ENCODE measurements at regions not wholly inside any gene's neighbourhood (a gene's known extent, or its start where the extent isn't known, plus 50 kb on each side); places are given as distances from the start of the nearest gene placed in this dataset.
A peak's percentile ranks its signal among the peaks of the same experiment; 100 is the strongest.
"Not testable (repeated sequence)": the region's sequence is repeated elsewhere in the genome, so short reads cannot be mapped to it uniquely, and the experiment has no call there.

DNA sequence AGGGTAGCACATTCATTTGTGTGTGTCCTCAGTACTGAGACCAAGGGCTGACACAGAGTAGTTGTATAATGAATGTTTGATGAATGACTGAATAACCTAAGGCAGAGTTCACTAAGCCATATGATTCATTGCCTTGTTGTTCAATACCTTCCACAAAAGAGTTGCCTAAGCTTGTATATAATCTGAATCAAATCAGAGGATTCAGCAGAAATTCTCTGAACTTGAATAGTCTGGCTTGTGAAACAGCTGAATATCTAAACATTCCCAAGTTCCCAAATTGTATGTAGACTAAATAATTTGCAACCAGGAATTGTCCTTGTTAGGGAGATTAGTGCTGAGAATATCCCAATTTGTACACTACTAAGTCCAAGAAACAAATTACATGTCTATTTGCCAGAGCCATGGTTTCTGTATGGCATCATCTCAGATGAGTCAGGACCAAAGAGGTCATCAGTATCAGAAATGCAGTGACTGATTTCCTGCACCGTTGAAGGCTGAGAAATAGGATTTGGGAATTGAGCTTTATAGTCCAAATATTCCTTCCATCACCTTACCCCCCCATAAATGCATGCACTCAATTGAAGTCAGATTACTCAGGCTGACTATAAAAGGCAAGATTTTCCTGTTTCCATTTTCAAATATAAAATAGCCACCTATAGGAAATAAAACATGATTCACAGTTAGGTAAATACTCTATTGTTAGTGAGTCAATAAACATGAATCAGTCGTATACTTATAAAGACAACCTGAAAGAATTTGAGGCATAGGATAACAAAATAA is 168.7 kb downstream of the PHLDA1 start:
- peak; percentile 61 for DNase-seq

DNA sequence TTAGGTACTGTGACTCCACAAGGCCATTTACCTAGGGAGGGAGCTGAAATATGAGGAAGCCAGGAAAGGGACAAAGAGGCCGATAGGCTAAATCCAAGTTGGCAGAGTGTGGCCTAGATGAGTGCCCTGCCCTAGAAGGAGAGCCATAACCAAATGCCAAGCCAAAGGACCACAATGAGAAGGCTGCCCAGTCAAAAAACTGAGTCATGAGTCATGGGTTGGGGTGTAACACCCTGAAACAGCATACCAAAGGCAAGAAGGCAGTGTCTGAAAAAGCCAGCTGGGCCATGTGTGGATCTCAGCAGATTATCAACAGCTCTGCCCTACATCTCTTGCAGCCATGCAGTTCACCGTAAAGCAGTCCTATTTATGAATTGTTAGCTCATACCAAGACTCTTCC is 171.7 kb downstream of the PHLDA1 start:
- H3K27ac ChIP-seq = no peak overlapping the region
- H3K27me3 ChIP-seq (replicated peaks) = no peaks in the 10 kb centered on the region
- no peak for DNase-seq
- no peak for TF ChIP-seq CTCF (IDR thresholded peaks at IDR 0.05; ENCODE audit: low read depth, low read length, missing control alignments)
- H3K36me3 ChIP-seq (replicated peaks) = no peaks in the 10 kb centered on the region
- in situ Hi-C loops (cut with HindIII; ENCODE audit: low pct_ligation_motif_present, low sequenced_read_pairs) = no loop called here
- H3K4me3 ChIP-seq (ENCODE audit: low read depth, low read length) = no peak overlapping the region

More for the DNA sequence above, 168.7 kb downstream of the PHLDA1 start:
- in situ Hi-C loops (cut with HindIII; ENCODE audit: low pct_ligation_motif_present, low sequenced_read_pairs) = no loop called here
- no peaks in the 10 kb centered on the region for H3K36me3 ChIP-seq (replicated peaks)
- H3K27ac ChIP-seq = peak overlapping the region; percentile 83
- H3K27me3 ChIP-seq (replicated peaks) = no peaks in the 10 kb centered on the region
- H3K4me3 ChIP-seq (ENCODE audit: low read depth, low read length) = no peak overlapping the region
- TF ChIP-seq CTCF (IDR thresholded peaks at IDR 0.05; ENCODE audit: low read depth, low read length, missing control alignments) = no peak

DNA sequence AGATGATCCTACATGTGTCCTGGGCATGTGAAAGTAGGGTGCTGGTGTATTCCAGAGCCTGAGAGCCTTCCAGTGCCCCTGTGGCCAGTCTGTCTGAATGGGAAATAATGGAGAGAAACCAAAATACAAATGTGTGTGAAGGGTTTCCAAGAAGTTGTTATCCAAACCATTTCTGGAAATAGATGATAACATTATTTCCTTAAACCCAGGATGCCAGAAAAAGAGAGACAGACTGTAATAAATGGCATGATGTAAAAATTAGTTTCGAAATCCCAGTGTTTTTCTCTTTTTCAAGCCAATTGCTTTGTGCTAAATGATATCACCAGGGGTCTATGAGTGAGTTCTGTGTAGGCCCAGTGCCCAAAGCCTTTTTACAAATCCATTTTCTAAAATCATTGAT is 175.3 kb downstream of the PHLDA1 start:
- no peak for TF ChIP-seq CTCF (IDR thresholded peaks at IDR 0.05; ENCODE audit: low read depth, low read length, missing control alignments)
- no peaks in the 10 kb centered on the region for H3K27me3 ChIP-seq (replicated peaks)
- no peak for DNase-seq
- no peak overlapping the region for H3K27ac ChIP-seq
- in situ Hi-C loops (cut with HindIII; ENCODE audit: low pct_ligation_motif_present, low sequenced_read_pairs) = no loop called here
- no peak overlapping the region for H3K4me3 ChIP-seq (ENCODE audit: low read depth, low read length)
- H3K36me3 ChIP-seq (replicated peaks) = no peaks in the 10 kb centered on the region

- in situ Hi-C loops (cut with HindIII; ENCODE audit: low pct_ligation_motif_present, low sequenced_read_pairs) = no loop called here
- no peak overlapping the region for H3K4me3 ChIP-seq (ENCODE audit: low read depth, low read length)
- DNase-seq = no peak
- H3K27ac ChIP-seq = no peak overlapping the region
- no peak for TF ChIP-seq CTCF (IDR thresholded peaks at IDR 0.05; ENCODE audit: low read depth, low read length, missing control alignments)
- H3K27me3 ChIP-seq (replicated peaks) = no peaks in the 10 kb centered on the region
- H3K36me3 ChIP-seq (replicated peaks) = no peaks in the 10 kb centered on the region
Observed at GRCh38 chr12:75855360-75855759, 176.2 kb downstream of the PHLDA1 start.

GRCh38 chr12:75854681-75855309 is 176.8 kb downstream of the PHLDA1 start:
- in situ Hi-C loops (cut with HindIII; ENCODE audit: low pct_ligation_motif_present, low sequenced_read_pairs) = no loop called here
- Histone ChIP-seq H3K36me3 (replicated peaks) (no peaks in the 10 kb centered on the region), H3K27ac (no peak overlapping the region), H3K4me3 (ENCODE audit: low read depth, low read length) (no peak overlapping the region), H3K27me3 (replicated peaks) (no peaks in the 10 kb centered on the region)
- TF ChIP-seq CTCF (IDR thresholded peaks at IDR 0.05; ENCODE audit: low read depth, low read length, missing control alignments) = no peak
- DNase-seq = no peak

DNA sequence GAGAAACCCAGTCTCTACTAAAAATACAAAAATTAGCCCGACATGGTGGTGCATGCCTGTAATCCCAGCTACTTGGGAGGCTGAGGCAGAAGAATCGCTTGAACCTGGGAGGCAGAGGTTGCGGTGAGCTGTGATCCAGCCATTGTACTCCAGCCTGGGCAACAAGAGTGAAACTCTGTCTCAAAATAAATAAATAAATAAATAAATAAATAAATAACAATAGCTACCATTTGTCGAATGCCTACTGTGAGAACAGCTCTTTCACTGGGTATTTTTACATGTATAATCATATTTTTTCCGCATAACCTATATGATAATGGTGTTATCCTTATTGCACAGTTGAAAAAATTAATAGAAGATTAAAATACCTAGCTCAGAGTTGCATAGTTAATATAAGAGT is 177.4 kb downstream of the PHLDA1 start:
- H3K36me3 ChIP-seq (replicated peaks); H3K27me3 ChIP-seq (replicated peaks); in situ Hi-C loops (cut with HindIII; ENCODE audit: low pct_ligation_motif_present, low sequenced_read_pairs); H3K4me3 ChIP-seq (ENCODE audit: low read depth, low read length); H3K27ac ChIP-seq; DNase-seq: not testable (repeated sequence)
